ENCODE measurements at regions not wholly inside any gene's neighbourhood (a gene's known extent, or its start where the extent isn't known, plus 50 kb on each side); places are given as distances from the start of the nearest gene placed in this dataset.

GRCh38 chr10:2300231-2300630, 562.9 kb upstream of the ADARB2 start:
- no peak for DNase-seq (ENCODE audit: low read depth in 4 of 4, low spot score in 2 of 4)

GRCh38 chr10:2296179-2296891, 559.0 kb upstream of the ADARB2 start:
- DNase-seq (ENCODE audit: low read depth in 4 of 4, low spot score in 2 of 4), result no peak

GRCh38 chr10:2294739-2295138, 557.4 kb upstream of the ADARB2 start:
- no peak for DNase-seq (ENCODE audit: low read depth in 4 of 4, low spot score in 2 of 4)

GRCh38 chr10:2284071-2284470, 546.7 kb upstream of the ADARB2 start:
- DNase-seq (ENCODE audit: low read depth in 4 of 4, low spot score in 2 of 4), result no peak

- no peak for DNase-seq (ENCODE audit: low read depth in 4 of 4, low spot score in 2 of 4)
These were observed 544.9 kb upstream of the ADARB2 start for GRCh38 chr10:2282202-2282601.

GRCh38 chr10:2280713-2281300, 543.5 kb upstream of the ADARB2 start:
- DNase-seq (ENCODE audit: low read depth in 4 of 4, low spot score in 2 of 4), result no peak

- no peak for DNase-seq (ENCODE audit: low read depth in 4 of 4, low spot score in 2 of 4)
These were observed 542.4 kb upstream of the ADARB2 start for GRCh38 chr10:2279711-2280110.

GRCh38 chr10:2278363-2278762, 541.0 kb upstream of the ADARB2 start:
- no peak for DNase-seq (ENCODE audit: low read depth in 4 of 4, low spot score in 2 of 4)

- no peak for DNase-seq (ENCODE audit: low read depth in 4 of 4, low spot score in 2 of 4)
These were observed 526.2 kb upstream of the ADARB2 start for GRCh38 chr10:2263561-2263960.

GRCh38 chr10:2262878-2263277, 525.6 kb upstream of the ADARB2 start:
- DNase-seq (ENCODE audit: low read depth in 4 of 4, low spot score in 2 of 4), result no peak

- DNase-seq (ENCODE audit: low read depth in 4 of 4, low spot score in 2 of 4), result no peak
These were observed 525.0 kb upstream of the ADARB2 start for GRCh38 chr10:2262333-2262732.

GRCh38 chr10:2256241-2256640, 518.9 kb upstream of the ADARB2 start:
- DNase-seq (ENCODE audit: low read depth in 4 of 4, low spot score in 2 of 4), result no peak

- no peak for DNase-seq (ENCODE audit: low read depth in 4 of 4, low spot score in 2 of 4)
These were observed 514.8 kb upstream of the ADARB2 start for GRCh38 chr10:2252096-2252495.

- no peak for DNase-seq (ENCODE audit: low read depth in 4 of 4, low spot score in 2 of 4)
These were observed 514.3 kb upstream of the ADARB2 start for GRCh38 chr10:2251631-2252030.

GRCh38 chr10:2246747-2247146, 509.4 kb upstream of the ADARB2 start:
- DNase-seq (ENCODE audit: low read depth in 4 of 4, low spot score in 2 of 4), result no peak

GRCh38 chr10:2245580-2245979, 508.3 kb upstream of the ADARB2 start:
- no peak for DNase-seq (ENCODE audit: low read depth in 4 of 4, low spot score in 2 of 4)

GRCh38 chr10:2244471-2244870, 507.1 kb upstream of the ADARB2 start:
- no peak for DNase-seq (ENCODE audit: low read depth in 4 of 4, low spot score in 2 of 4)

GRCh38 chr10:2236876-2237275, 499.6 kb upstream of the ADARB2 start:
- no peak for DNase-seq (ENCODE audit: low read depth in 4 of 4, low spot score in 2 of 4)

GRCh38 chr10:2232479-2232878, 495.2 kb upstream of the ADARB2 start:
- no peak for DNase-seq (ENCODE audit: low read depth in 4 of 4, low spot score in 2 of 4)

- no peak for DNase-seq (ENCODE audit: low read depth in 4 of 4, low spot score in 2 of 4)
These were observed 493.2 kb upstream of the ADARB2 start for GRCh38 chr10:2230478-2230877.

GRCh38 chr10:2228320-2228901, 491.1 kb upstream of the ADARB2 start:
- no peak for DNase-seq (ENCODE audit: low read depth in 4 of 4, low spot score in 2 of 4)

GRCh38 chr10:2225609-2226008, 488.3 kb upstream of the ADARB2 start:
- no peak for DNase-seq (ENCODE audit: low read depth in 4 of 4, low spot score in 2 of 4)
